Activated CD8-positive, alpha-beta T cell treated with anti-CD3 and anti-CD28 coated beads for 36 hours (primary cell): ENCODE measurements at regions not wholly inside any gene's neighbourhood (a gene's known extent, or its start where the extent isn't known, plus 50 kb on each side); places are given as distances from the start of the nearest gene placed in this dataset.
"Not testable (repeated sequence)": the region's sequence is repeated elsewhere in the genome, so short reads cannot be mapped to it uniquely, and the experiment has no call there.

ENCODE experiments used
- ATAC-seq: fragments of 200-7000 bp; cut with Tn5 transposase; one replicate; pipeline ENCODE4 v1.10.0; 2021; ENCODE audit warnings: mild to moderate bottlenecking, moderate library complexity
- CTCF ChIA-PET: fragments of 350-600 bp; sonication (Branson Sonifier 250); formaldehyde crosslinking; loops from one replicate; lab custom pipeline; 2021; ENCODE audit warnings: antibody characterized with exemption; lab: Charles Lee
- POLR2A ChIA-PET: fragments of 350-600 bp; sonication (Branson Sonifier 250); formaldehyde crosslinking; loops from one replicate; lab custom pipeline; 2021; ENCODE audit warnings: antibody characterized with exemption; lab: Charles Lee
- DNase-seq: peaks from one replicate; pipeline ENCODE4 v3.0.0-alpha.2; 2020
- H3K27ac Mint-ChIP-seq: one replicate; pipeline ENCODE4 v1.8.0; 2021; ENCODE audit warnings: mild to moderate bottlenecking, mixed read lengths
- H3K27me3 Mint-ChIP-seq: one replicate; pipeline ENCODE4 v1.8.0; 2021; ENCODE audit warnings: mixed read lengths
- H3K36me3 Mint-ChIP-seq: one replicate; pipeline ENCODE4 v1.8.0; 2021; ENCODE audit warnings: low read depth, mixed read lengths
- H3K4me1 Mint-ChIP-seq: one replicate; pipeline ENCODE4 v1.8.0; 2021; ENCODE audit warnings: low read depth, mixed read lengths
- H3K4me3 Mint-ChIP-seq: one replicate; pipeline ENCODE4 v1.8.0; 2021; ENCODE audit warnings: mild to moderate bottlenecking, moderate library complexity, mixed read lengths
- H3K9me3 Mint-ChIP-seq: one replicate; pipeline ENCODE4 v1.8.0; 2021; ENCODE audit warnings: mixed read lengths
- CTCF ChIP-seq: fragments of 200-600 bp; IDR thresholded peaks from one replicate; pipeline ENCODE4 v1.8.0; 2022; ENCODE audit warnings: antibody characterized with exemption, mild to moderate bottlenecking
- intact Hi-C: fragments of 100-400 bp; cut with micrococcal nuclease; formaldehyde crosslinking; loops from one replicate; pipeline ENCODE4 v1.10.0; 2022

GRCh38 chr2:131590896-131591295 is 63.2 kb downstream of the CCDC74A start:
- intact Hi-C loops = no loop called here
- no peaks in the 10 kb centered on the region for H3K4me1 Mint-ChIP-seq
- CTCF ChIA-PET = no interaction called here

GRCh38 chr2:131596561-131596960 is 68.9 kb downstream of the CCDC74A start:
- ATAC-seq, DNase-seq, H3K27ac Mint-ChIP-seq, CTCF ChIA-PET, H3K27me3 Mint-ChIP-seq, H3K4me1 Mint-ChIP-seq, intact Hi-C loops, H3K4me3 Mint-ChIP-seq, POLR2A ChIA-PET, H3K9me3 Mint-ChIP-seq, H3K36me3 Mint-ChIP-seq: not testable (repeated sequence)

More at GRCh38 chr2:131590896-131591295, 63.2 kb downstream of the CCDC74A start:
- DNase-seq (no peak), ATAC-seq (no peak)
- H3K27me3 Mint-ChIP-seq = peaks cover 8% of the 10 kb centered on the region
- POLR2A ChIA-PET = no interaction called here
- no peaks in the 10 kb centered on the region for H3K36me3 Mint-ChIP-seq
- H3K9me3 Mint-ChIP-seq = no peaks in the 10 kb centered on the region
- H3K27ac Mint-ChIP-seq = no peak overlapping the region
- TF ChIP-seq CTCF = no peak
- H3K4me3 Mint-ChIP-seq = no peak overlapping the region

GRCh38 chr2:131602444-131602843 is 74.8 kb downstream of the CCDC74A start:
- DNase-seq, POLR2A ChIA-PET, H3K4me1 Mint-ChIP-seq, H3K36me3 Mint-ChIP-seq, H3K4me3 Mint-ChIP-seq, ATAC-seq, H3K27ac Mint-ChIP-seq, intact Hi-C loops, H3K9me3 Mint-ChIP-seq, CTCF ChIA-PET: not testable (repeated sequence)
- peaks cover 24% of the 10 kb centered on the region for H3K27me3 Mint-ChIP-seq

GRCh38 chr2:131604652-131605051 is 77.0 kb downstream of the CCDC74A start:
- H3K27ac Mint-ChIP-seq, DNase-seq, H3K4me1 Mint-ChIP-seq, H3K4me3 Mint-ChIP-seq, H3K36me3 Mint-ChIP-seq, POLR2A ChIA-PET, H3K9me3 Mint-ChIP-seq, intact Hi-C loops, CTCF ChIA-PET, ATAC-seq: not testable (repeated sequence)
- H3K27me3 Mint-ChIP-seq = peaks cover 22% of the 10 kb centered on the region

DNA sequence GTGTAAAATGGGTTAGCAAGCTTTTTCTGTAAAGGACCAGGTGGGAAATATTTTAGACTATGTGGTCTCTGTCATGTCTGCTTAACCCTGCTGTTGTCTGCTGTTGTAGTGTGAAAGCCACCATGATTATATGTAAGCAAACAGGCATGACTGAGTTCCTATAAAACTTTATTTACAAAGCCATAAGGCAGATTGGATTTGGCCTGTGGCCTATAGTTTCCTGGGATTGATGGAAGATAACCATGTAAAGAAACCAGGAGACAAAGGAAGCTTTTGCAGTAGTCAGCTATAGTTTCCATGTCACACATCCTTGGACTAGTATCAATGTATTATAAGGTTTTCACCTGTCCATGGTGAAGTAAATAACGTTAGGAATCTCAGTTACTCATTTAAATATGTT is 78.7 kb downstream of the CCDC74A start:
- H3K36me3 Mint-ChIP-seq, H3K9me3 Mint-ChIP-seq, CTCF ChIA-PET, intact Hi-C loops, H3K27ac Mint-ChIP-seq, DNase-seq, POLR2A ChIA-PET, H3K4me3 Mint-ChIP-seq, ATAC-seq, H3K4me1 Mint-ChIP-seq: not testable (repeated sequence)
- H3K27me3 Mint-ChIP-seq = peaks cover 25% of the 10 kb centered on the region

DNA sequence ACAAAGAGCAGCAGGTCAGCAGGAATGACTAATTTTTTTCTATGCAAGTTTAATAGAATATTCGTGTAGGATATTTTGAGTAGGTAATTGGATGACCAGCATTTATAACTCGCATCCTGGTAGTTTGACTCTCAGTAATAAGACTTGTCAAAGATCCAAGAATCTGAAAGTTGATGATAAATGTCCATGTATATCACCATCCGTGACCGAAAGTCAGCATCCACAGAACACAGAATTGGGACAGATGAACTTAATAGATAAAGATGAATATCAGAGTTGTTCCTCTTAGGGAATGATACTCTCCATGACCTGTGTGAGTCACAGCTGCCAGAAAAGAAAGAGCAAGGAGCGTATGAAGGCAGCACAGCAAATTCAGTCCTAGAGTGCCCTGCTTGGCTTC is 79.4 kb downstream of the CCDC74A start:
- POLR2A ChIA-PET, H3K4me3 Mint-ChIP-seq, H3K9me3 Mint-ChIP-seq, H3K27ac Mint-ChIP-seq, H3K36me3 Mint-ChIP-seq, ATAC-seq, H3K4me1 Mint-ChIP-seq, DNase-seq, CTCF ChIA-PET, intact Hi-C loops: not testable (repeated sequence)
- peaks cover 23% of the 10 kb centered on the region for H3K27me3 Mint-ChIP-seq

- H3K36me3 Mint-ChIP-seq, intact Hi-C loops, DNase-seq, H3K9me3 Mint-ChIP-seq, POLR2A ChIA-PET, CTCF ChIA-PET, H3K4me1 Mint-ChIP-seq, ATAC-seq, H3K4me3 Mint-ChIP-seq, H3K27ac Mint-ChIP-seq: not testable (repeated sequence)
- peaks cover 10% of the 10 kb centered on the region for H3K27me3 Mint-ChIP-seq
These were observed 86.9 kb downstream of the CCDC74A start for GRCh38 chr2:131614539-131614938.

DNA sequence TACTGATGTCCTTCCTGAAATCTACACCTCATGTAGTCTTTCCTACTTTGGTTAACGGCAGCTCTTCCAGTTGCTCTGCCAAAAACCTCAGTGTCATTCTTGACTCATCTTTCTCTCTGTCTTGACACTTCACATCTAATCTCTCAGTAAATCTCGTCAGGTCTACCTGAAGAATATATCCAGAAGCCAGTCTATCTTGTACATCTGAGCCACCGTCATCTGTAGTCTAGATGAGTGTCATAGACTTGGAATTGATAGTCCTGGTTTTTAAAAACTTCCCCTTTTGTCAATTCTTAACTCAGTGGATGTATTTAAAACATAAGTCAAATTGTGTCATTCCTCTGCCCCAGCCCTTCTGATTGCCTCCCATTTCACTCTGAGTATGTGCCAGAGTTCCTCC is 90.6 kb downstream of the CCDC74A start:
- ATAC-seq, H3K4me1 Mint-ChIP-seq, H3K4me3 Mint-ChIP-seq, CTCF ChIA-PET, H3K27ac Mint-ChIP-seq, H3K9me3 Mint-ChIP-seq, H3K36me3 Mint-ChIP-seq, POLR2A ChIA-PET, intact Hi-C loops, DNase-seq: not testable (repeated sequence)
- H3K27me3 Mint-ChIP-seq = peaks cover 11% of the 10 kb centered on the region

DNA sequence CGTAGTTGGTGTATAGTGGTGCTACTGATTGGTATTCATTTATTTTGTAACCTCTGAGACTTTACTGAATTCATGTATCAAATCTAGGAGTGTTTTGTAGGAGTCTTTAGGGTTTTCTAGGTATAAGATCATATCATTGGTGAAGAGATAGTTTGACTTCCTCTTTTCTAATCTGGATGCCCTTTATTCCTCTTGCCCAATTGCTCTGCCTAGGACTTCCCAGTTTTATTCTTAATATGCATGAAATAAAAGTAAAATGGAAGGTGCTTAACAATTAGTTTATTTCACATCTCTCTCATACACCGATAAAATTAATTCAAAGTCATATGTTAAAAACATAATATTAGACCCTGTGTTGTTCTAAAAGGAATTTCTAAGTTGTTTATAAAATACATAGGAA is 95.2 kb downstream of the CCDC74A start:
- POLR2A ChIA-PET, DNase-seq, H3K36me3 Mint-ChIP-seq, ATAC-seq, H3K9me3 Mint-ChIP-seq, intact Hi-C loops, H3K4me1 Mint-ChIP-seq, H3K4me3 Mint-ChIP-seq, CTCF ChIA-PET, H3K27ac Mint-ChIP-seq: not testable (repeated sequence)
- H3K27me3 Mint-ChIP-seq = peaks cover 11% of the 10 kb centered on the region

- H3K4me3 Mint-ChIP-seq, H3K27ac Mint-ChIP-seq, POLR2A ChIA-PET: not testable (repeated sequence)
These were observed 98.3 kb downstream of the CCDC74A start for GRCh38 chr2:131626011-131626410.

DNA sequence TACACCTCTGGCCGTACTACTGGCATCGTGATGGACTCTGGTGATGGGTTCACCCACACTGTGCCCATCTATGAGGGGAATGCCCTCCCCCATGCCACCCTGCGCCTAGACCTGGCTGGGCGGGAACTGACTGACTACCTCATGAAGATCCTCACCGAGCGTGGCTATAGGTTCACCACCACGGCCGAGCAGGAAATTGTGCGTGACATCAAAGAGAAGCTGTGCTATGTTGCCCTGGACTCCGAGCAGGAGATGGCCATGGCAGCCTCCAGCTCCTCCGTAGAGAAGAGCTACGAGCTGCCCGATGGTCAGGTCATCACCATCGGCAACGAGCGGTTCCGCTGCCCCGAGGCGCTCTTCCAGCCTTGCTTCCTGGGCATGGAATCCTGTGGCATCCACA is 98.9 kb downstream of the CCDC74A start:
- H3K27ac Mint-ChIP-seq, DNase-seq, H3K36me3 Mint-ChIP-seq, POLR2A ChIA-PET, CTCF ChIA-PET, H3K9me3 Mint-ChIP-seq, H3K27me3 Mint-ChIP-seq, intact Hi-C loops, ATAC-seq, H3K4me3 Mint-ChIP-seq, H3K4me1 Mint-ChIP-seq: not testable (repeated sequence)

More at GRCh38 chr2:131626011-131626410, 98.3 kb downstream of the CCDC74A start:
- DNase-seq, H3K36me3 Mint-ChIP-seq, H3K9me3 Mint-ChIP-seq, H3K4me1 Mint-ChIP-seq, CTCF ChIA-PET, intact Hi-C loops, ATAC-seq, H3K27me3 Mint-ChIP-seq: not testable (repeated sequence)

- ATAC-seq, H3K36me3 Mint-ChIP-seq, CTCF ChIA-PET, H3K9me3 Mint-ChIP-seq, DNase-seq, intact Hi-C loops, H3K27me3 Mint-ChIP-seq, H3K4me3 Mint-ChIP-seq, H3K4me1 Mint-ChIP-seq, H3K27ac Mint-ChIP-seq, POLR2A ChIA-PET: not testable (repeated sequence)
These were observed 100.1 kb downstream of the CCDC74A start for GRCh38 chr2:131627777-131628176.
